Astrocyte (in vitro differentiated cells and primary cell): ENCODE measurements at regions not wholly inside any gene's neighbourhood (a gene's known extent, or its start where the extent isn't known, plus 50 kb on each side); places are given as distances from the start of the nearest gene placed in this dataset.
A peak's percentile ranks its signal among the peaks of the same experiment; 100 is the strongest.

Experiments used
- DNase-seq: peaks from one replicate; pipeline ENCODE4 v3.0.0-alpha.2; 2010; ENCODE audit warnings: low read depth
- FAIRE-seq: peaks from 2 replicates; lab custom pipeline; 2011; peaks lifted over from hg19 to GRCh38; lab: Jason Lieb, UNC
- H2AFZ ChIP-seq: 2 replicates; pipeline ENCODE4 v1.6.0; 2012; ENCODE audit warnings: low read depth, low read length, inconsistent platforms
- H3K27ac ChIP-seq: 2 replicates; pipeline ENCODE4 v1.5.1; 2011; ENCODE audit warnings: low read depth, low read length, inconsistent platforms
- H3K27me3 ChIP-seq: 2 replicates; pipeline ENCODE4 v1.6.0; 2011; ENCODE audit warnings: low read length, inconsistent platforms; ENCODE audit not compliant: insufficient read depth
- H3K36me3 ChIP-seq: 2 replicates; pipeline ENCODE4 v1.5.1; 2011; ENCODE audit warnings: low read length, inconsistent platforms; ENCODE audit not compliant: insufficient read depth
- H3K4me1 ChIP-seq: 2 replicates; pipeline ENCODE4 v1.5.1; 2011; ENCODE audit warnings: low read length, inconsistent platforms; ENCODE audit not compliant: insufficient read depth
- H3K4me2 ChIP-seq: 2 replicates; pipeline ENCODE4 v1.6.0; 2012; ENCODE audit warnings: low read length, inconsistent platforms
- H3K4me3 ChIP-seq: 2 replicates; pipeline ENCODE4 v1.5.1; 2011; ENCODE audit warnings: low read depth, mild to moderate bottlenecking, low read length, inconsistent platforms; ENCODE audit not compliant: insufficient read depth
- H3K79me2 ChIP-seq: 2 replicates; pipeline ENCODE4 v1.6.0; 2012; ENCODE audit warnings: mild to moderate bottlenecking, low read length, inconsistent platforms; ENCODE audit not compliant: insufficient read depth
- H3K9ac ChIP-seq: 2 replicates; pipeline ENCODE4 v1.6.0; 2012; ENCODE audit warnings: mild to moderate bottlenecking, low read length, inconsistent platforms
- H3K9me3 ChIP-seq: 2 replicates; pipeline ENCODE4 v1.5.1; 2012; ENCODE audit warnings: low read depth, mild to moderate bottlenecking, low read length, inconsistent platforms; ENCODE audit not compliant: insufficient read depth
- H4K20me1 ChIP-seq: 2 replicates; pipeline ENCODE4 v1.6.0; 2012; ENCODE audit warnings: low read length, inconsistent platforms; ENCODE audit not compliant: insufficient read depth
- H3K27ac Mint-ChIP-seq: one replicate; pipeline ENCODE4 v1.8.0; 2021; ENCODE audit warnings: mild to moderate bottlenecking, mixed read lengths; ENCODE audit not compliant: unreplicated experiment
- H3K27me3 Mint-ChIP-seq: one replicate; pipeline ENCODE4 v1.8.0; 2021; ENCODE audit warnings: low read depth, mixed read lengths; ENCODE audit not compliant: unreplicated experiment
- H3K36me3 Mint-ChIP-seq: one replicate; pipeline ENCODE4 v1.8.0; 2021; ENCODE audit warnings: low read depth, mixed read lengths; ENCODE audit not compliant: unreplicated experiment
- H3K4me1 Mint-ChIP-seq: one replicate; pipeline ENCODE4 v1.8.0; 2021; ENCODE audit warnings: low read depth, mixed read lengths; ENCODE audit not compliant: unreplicated experiment
- H3K4me3 Mint-ChIP-seq: one replicate; pipeline ENCODE4 v1.8.0; 2021; ENCODE audit warnings: mild to moderate bottlenecking, moderate library complexity, mixed read lengths; ENCODE audit not compliant: unreplicated experiment
- H3K9me3 Mint-ChIP-seq: one replicate; pipeline ENCODE4 v1.8.0; 2021; ENCODE audit warnings: mild to moderate bottlenecking, mixed read lengths; ENCODE audit not compliant: unreplicated experiment
- EZH2 ChIP-seq: IDR thresholded peaks from 2 replicates; pipeline ENCODE4 v1.6.1; 2012; ENCODE audit warnings: mild to moderate bottlenecking, low read length, inconsistent platforms; ENCODE audit not compliant: insufficient read depth
- TF ChIP-seq, protein P1 (sequence below): IDR thresholded peaks from 2 replicates; pipeline ENCODE4 v1.5.1; 2011; ENCODE audit warnings: low read depth, mild to moderate bottlenecking, inconsistent platforms, low read length, moderate library complexity; ENCODE audit not compliant: insufficient read depth

DNA sequence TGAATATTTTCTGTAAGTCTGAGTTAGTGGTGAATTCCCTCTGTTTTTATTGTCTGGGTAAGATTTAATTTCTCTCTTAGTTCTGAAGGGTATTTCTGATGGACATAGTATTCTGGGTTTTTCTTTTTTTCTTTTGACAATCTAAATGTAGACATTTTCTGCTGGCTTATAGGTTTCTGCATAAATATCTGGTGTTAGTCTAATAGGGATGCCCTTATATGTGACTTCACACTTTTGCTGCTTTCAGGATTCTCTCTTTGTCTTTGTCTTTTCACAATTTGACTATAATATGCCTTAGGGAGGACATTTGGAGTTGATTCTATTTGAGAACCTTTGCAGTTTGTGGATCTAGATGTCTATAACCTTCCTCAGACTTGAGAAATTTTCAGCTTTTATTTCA, 667.2 kb downstream of the EPHA7 start:
- H3K9me3 ChIP-seq, result no peaks in the 10 kb centered on the region

DNA sequence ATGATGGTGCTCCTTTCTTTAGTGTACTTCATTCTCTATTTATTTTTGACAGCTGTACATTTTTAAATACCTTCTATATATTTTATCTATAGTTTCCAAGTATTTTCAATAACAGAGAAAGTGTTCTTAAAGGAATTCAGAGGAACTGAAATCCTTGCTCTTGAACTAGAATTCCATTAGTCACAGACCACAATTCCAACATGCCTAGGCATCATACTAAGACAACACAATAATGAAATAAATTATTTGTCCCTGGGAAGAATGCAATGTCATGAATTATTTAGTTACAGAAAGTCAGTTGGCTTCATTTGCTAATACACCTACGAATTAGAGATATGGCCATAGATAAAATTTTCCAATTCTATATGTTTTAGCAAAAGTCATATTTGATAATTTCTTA, 671.2 kb downstream of the EPHA7 start:
- H3K27me3 Mint-ChIP-seq, result no peaks in the 10 kb centered on the region
- Histone ChIP-seq H3K4me1 (no peaks in the 10 kb centered on the region), H2AFZ (no peak overlapping the region), H4K20me1 (no peaks in the 10 kb centered on the region), H3K4me2 (no peak overlapping the region), H3K27me3 (no peaks in the 10 kb centered on the region), H3K4me3 (no peak overlapping the region), H3K79me2 (no peaks in the 10 kb centered on the region), H3K27ac (no peak overlapping the region), H3K9ac (no peak overlapping the region), H3K9me3 (no peaks in the 10 kb centered on the region), H3K36me3 (no peaks in the 10 kb centered on the region)
- no peak for FAIRE-seq
- H3K9me3 Mint-ChIP-seq, result peaks cover 15% of the 10 kb centered on the region
- TF ChIP-seq, protein P1, sequence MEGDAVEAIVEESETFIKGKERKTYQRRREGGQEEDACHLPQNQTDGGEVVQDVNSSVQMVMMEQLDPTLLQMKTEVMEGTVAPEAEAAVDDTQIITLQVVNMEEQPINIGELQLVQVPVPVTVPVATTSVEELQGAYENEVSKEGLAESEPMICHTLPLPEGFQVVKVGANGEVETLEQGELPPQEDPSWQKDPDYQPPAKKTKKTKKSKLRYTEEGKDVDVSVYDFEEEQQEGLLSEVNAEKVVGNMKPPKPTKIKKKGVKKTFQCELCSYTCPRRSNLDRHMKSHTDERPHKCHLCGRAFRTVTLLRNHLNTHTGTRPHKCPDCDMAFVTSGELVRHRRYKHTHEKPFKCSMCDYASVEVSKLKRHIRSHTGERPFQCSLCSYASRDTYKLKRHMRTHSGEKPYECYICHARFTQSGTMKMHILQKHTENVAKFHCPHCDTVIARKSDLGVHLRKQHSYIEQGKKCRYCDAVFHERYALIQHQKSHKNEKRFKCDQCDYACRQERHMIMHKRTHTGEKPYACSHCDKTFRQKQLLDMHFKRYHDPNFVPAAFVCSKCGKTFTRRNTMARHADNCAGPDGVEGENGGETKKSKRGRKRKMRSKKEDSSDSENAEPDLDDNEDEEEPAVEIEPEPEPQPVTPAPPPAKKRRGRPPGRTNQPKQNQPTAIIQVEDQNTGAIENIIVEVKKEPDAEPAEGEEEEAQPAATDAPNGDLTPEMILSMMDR, result no peak
- no peak for TF ChIP-seq EZH2
- no peak overlapping the region for H3K4me3 Mint-ChIP-seq
- H3K4me1 Mint-ChIP-seq, result peaks cover 6% of the 10 kb centered on the region
- no peak overlapping the region for H3K27ac Mint-ChIP-seq
- peak; percentile 1 for DNase-seq
- H3K36me3 Mint-ChIP-seq, result no peaks in the 10 kb centered on the region

More for the DNA sequence above, 667.2 kb downstream of the EPHA7 start:
- no peaks in the 10 kb centered on the region for H3K4me1 ChIP-seq
- no peaks in the 10 kb centered on the region for H3K27me3 Mint-ChIP-seq
- H3K4me3 ChIP-seq, result no peak overlapping the region
- no peaks in the 10 kb centered on the region for H3K36me3 Mint-ChIP-seq
- H3K27ac ChIP-seq, result no peak overlapping the region
- H3K9ac ChIP-seq, result no peak overlapping the region
- DNase-seq, result no peak
- TF ChIP-seq EZH2, result no peak
- TF ChIP-seq, protein P1, result no peak
- H3K4me2 ChIP-seq, result no peak overlapping the region
- no peaks in the 10 kb centered on the region for H3K27me3 ChIP-seq
- H4K20me1 ChIP-seq, result no peaks in the 10 kb centered on the region
- no peak overlapping the region for H3K4me3 Mint-ChIP-seq
- H3K27ac Mint-ChIP-seq, result no peak overlapping the region
- no peaks in the 10 kb centered on the region for H3K79me2 ChIP-seq
- H3K36me3 ChIP-seq, result no peaks in the 10 kb centered on the region
- no peak overlapping the region for H2AFZ ChIP-seq
- H3K9me3 Mint-ChIP-seq, result peaks cover 17% of the 10 kb centered on the region
- peaks cover 6% of the 10 kb centered on the region for H3K4me1 Mint-ChIP-seq
- no peak for FAIRE-seq

DNA sequence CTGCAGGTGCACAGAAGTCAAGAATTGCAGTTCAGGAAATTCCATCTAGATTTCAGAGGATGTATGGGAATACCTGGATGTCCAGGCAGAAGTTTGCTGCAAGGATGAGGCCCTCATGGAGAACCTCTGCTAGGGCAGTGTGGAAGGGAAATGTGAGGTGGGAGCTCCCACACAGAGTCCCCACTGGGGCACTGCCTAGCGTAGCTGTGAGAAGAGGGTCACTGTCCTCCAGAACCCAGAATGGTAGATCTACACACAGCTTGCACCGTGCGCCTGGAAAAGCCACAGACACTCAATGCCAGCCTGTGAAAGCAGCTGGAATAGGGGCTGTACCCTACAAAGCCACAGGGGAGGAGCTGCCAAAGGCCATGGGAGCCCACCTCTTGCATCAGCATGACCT, 681.4 kb downstream of the EPHA7 start:
- no peaks in the 10 kb centered on the region for H4K20me1 ChIP-seq
- no peak overlapping the region for H3K4me2 ChIP-seq

More for the DNA sequence above, 681.4 kb downstream of the EPHA7 start:
- Mint-ChIP-seq H3K27me3 (no peaks in the 10 kb centered on the region), H3K4me1 (no peaks in the 10 kb centered on the region), H3K4me3 (no peak overlapping the region), H3K36me3 (no peaks in the 10 kb centered on the region), H3K9me3 (peaks cover 4% of the 10 kb centered on the region), H3K27ac (no peak overlapping the region)
- TF ChIP-seq, protein P1, result no peak
- TF ChIP-seq EZH2, result no peak
- H3K27ac ChIP-seq, result no peak overlapping the region
- DNase-seq, result no peak
- no peak overlapping the region for H3K4me3 ChIP-seq
- H3K4me1 ChIP-seq, result no peaks in the 10 kb centered on the region
- no peak for FAIRE-seq
- H3K79me2 ChIP-seq, result no peaks in the 10 kb centered on the region
- H3K9me3 ChIP-seq, result no peaks in the 10 kb centered on the region
- no peak overlapping the region for H2AFZ ChIP-seq
- H3K9ac ChIP-seq, result no peak overlapping the region
- no peaks in the 10 kb centered on the region for H3K27me3 ChIP-seq
- H3K36me3 ChIP-seq, result no peaks in the 10 kb centered on the region
